ENCODE measurements at regions not wholly inside any gene's neighbourhood (a gene's known extent, or its start where the extent isn't known, plus 50 kb on each side); places are given as distances from the start of the nearest gene placed in this dataset.

DNA sequence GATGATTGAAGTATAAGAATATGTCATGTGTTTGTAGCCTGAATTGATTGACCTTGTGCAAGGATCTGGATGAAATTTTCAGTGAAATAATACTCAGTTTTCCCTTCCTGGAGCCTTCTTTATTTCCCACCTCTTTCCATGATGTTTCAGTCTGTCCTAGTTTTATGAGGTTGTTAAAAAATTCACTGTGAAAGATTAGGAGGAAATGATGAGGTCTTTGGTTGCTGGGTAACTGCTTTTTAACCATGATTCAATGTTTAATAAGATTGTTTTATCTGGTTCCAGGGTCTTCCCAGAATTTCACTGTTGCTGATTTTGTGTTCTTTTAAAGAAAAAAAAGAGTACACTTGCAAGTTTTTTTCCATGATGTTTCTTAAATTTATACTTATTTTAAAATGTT is 221.5 kb downstream of the MBL2 start:
- intact Hi-C loops (cut with micrococcal nuclease), result no loop called here
- ATAC-seq, result no peak

GRCh38 chr10:52558090-52558489 is 214.5 kb downstream of the MBL2 start:
- Mint-ChIP-seq H3K9me3 (peaks cover 0 to 8% (median 3%) of the 10 kb centered on the region in 11 donors), H3K27me3 (no peaks in the 10 kb centered on the region), H3K4me3 (no peak overlapping the region), H3K36me3 (no peaks in the 10 kb centered on the region), H3K27ac (no peak overlapping the region), H3K4me1 (no peaks in the 10 kb centered on the region)
- ChIA-PET CTCF (no interaction called here), POLR2A (no interaction called here)
- Histone ChIP-seq H3K4me3 (ENCODE audit: low read length) (no peak overlapping the region), H3K27me3 (ENCODE audit: control insufficient read depth in 2 of 2, insufficient read depth in 2 of 2, low read length in 2 of 2) (no peaks in the 10 kb centered on the region), H3K36me3 (ENCODE audit: control insufficient read depth in 2 of 3, insufficient read depth in 3 of 3, low read length in 3 of 3) (no peaks in the 10 kb centered on the region), H3K27ac (ENCODE audit: low read depth, low read length) (no peak overlapping the region), H3K4me1 (ENCODE audit: control insufficient read depth in 2 of 2, insufficient read depth in 2 of 2, low read length in 2 of 2) (no peaks in the 10 kb centered on the region), H3K9me3 (ENCODE audit: control insufficient read depth in 2 of 3, low read length in 3 of 3) (no peaks in the 10 kb centered on the region)
- ATAC-seq (no peak), DNase-seq (no peak)
- intact Hi-C loops (cut with micrococcal nuclease), result no loop called here

More for the DNA sequence above, 221.5 kb downstream of the MBL2 start:
- Histone ChIP-seq H3K27ac (ENCODE audit: low read depth, low read length) (no peak overlapping the region), H3K4me3 (ENCODE audit: low read length) (no peak overlapping the region), H3K4me1 (ENCODE audit: control insufficient read depth in 2 of 2, insufficient read depth in 2 of 2, low read length in 2 of 2) (no peaks in the 10 kb centered on the region), H3K9me3 (ENCODE audit: control insufficient read depth in 2 of 3, low read length in 3 of 3) (no peaks in the 10 kb centered on the region), H3K36me3 (ENCODE audit: control insufficient read depth in 2 of 3, insufficient read depth in 3 of 3, low read length in 3 of 3) (no peaks in the 10 kb centered on the region), H3K27me3 (ENCODE audit: control insufficient read depth in 2 of 2, insufficient read depth in 2 of 2, low read length in 2 of 2) (no peaks in the 10 kb centered on the region)
- peaks cover 0 to 10% (median 0%) of the 10 kb centered on the region in 11 donors for H3K9me3 Mint-ChIP-seq
- POLR2A ChIA-PET, result no interaction called here
- H3K4me1 Mint-ChIP-seq, result no peaks in the 10 kb centered on the region
- no peaks in the 10 kb centered on the region for H3K27me3 Mint-ChIP-seq
- H3K4me3 Mint-ChIP-seq, result no peak overlapping the region
- DNase-seq, result no peak
- H3K27ac Mint-ChIP-seq, result no peak overlapping the region
- no peaks in the 10 kb centered on the region for H3K36me3 Mint-ChIP-seq
- CTCF ChIA-PET, result no interaction called here

- no peak for DNase-seq
- Mint-ChIP-seq H3K9me3 (peaks cover 0 to 8% (median 0%) of the 10 kb centered on the region in 11 donors), H3K27ac (no peak overlapping the region), H3K4me3 (no peak overlapping the region), H3K27me3 (no peaks in the 10 kb centered on the region), H3K4me1 (no peaks in the 10 kb centered on the region), H3K36me3 (no peaks in the 10 kb centered on the region)
- Histone ChIP-seq H3K36me3 (ENCODE audit: control insufficient read depth in 2 of 3, insufficient read depth in 3 of 3, low read length in 3 of 3) (no peaks in the 10 kb centered on the region), H3K27ac (ENCODE audit: low read depth, low read length) (no peak overlapping the region), H3K4me3 (ENCODE audit: low read length) (no peak overlapping the region), H3K27me3 (ENCODE audit: control insufficient read depth in 2 of 2, insufficient read depth in 2 of 2, low read length in 2 of 2) (no peaks in the 10 kb centered on the region), H3K4me1 (ENCODE audit: control insufficient read depth in 2 of 2, insufficient read depth in 2 of 2, low read length in 2 of 2) (no peaks in the 10 kb centered on the region), H3K9me3 (ENCODE audit: control insufficient read depth in 2 of 3, low read length in 3 of 3) (no peaks in the 10 kb centered on the region)
- no peak for ATAC-seq
- intact Hi-C loops (cut with micrococcal nuclease), result no loop called here
- ChIA-PET CTCF (no interaction called here), POLR2A (no interaction called here)
Observed at GRCh38 chr10:52561322-52561721, 211.3 kb downstream of the MBL2 start.

DNA sequence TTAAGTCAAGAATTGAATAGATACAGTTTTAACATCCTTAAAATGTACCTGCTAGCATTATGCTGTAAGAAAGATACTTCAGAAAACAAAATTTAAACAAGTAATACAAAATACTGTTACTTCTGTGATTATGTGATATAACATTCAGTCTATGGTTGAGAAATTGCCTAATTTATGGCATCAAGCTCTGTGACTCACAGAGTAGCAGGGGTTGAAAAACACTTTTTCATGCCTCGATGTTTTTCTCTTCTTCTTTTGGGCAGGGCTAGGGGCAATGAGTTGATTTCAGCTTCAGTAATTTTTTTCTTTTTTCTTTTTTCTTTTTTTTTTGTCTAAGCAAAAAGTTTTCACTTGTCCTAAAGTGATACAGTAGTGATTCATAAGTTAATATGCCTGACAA is 209.2 kb downstream of the MBL2 start:
- intact Hi-C loops (cut with micrococcal nuclease), result no loop called here
- ChIA-PET POLR2A (no interaction called here), CTCF (no interaction called here)
- H3K4me3 Mint-ChIP-seq, result no peak overlapping the region
- peaks cover 0 to 8% (median 0%) of the 10 kb centered on the region in 11 donors for H3K9me3 Mint-ChIP-seq
- H3K27ac Mint-ChIP-seq, result no peak overlapping the region
- ATAC-seq, result no peak
- H3K4me1 Mint-ChIP-seq, result no peaks in the 10 kb centered on the region
- no peaks in the 10 kb centered on the region for H3K36me3 Mint-ChIP-seq
- no peak overlapping the region for H3K4me3 ChIP-seq (ENCODE audit: low read length)
- no peak for DNase-seq
- H3K9me3 ChIP-seq (ENCODE audit: control insufficient read depth in 2 of 3, low read length in 3 of 3), result no peaks in the 10 kb centered on the region
- no peak overlapping the region for H3K27ac ChIP-seq (ENCODE audit: low read depth, low read length)
- H3K4me1 ChIP-seq (ENCODE audit: control insufficient read depth in 2 of 2, insufficient read depth in 2 of 2, low read length in 2 of 2), result no peaks in the 10 kb centered on the region
- H3K27me3 Mint-ChIP-seq, result no peaks in the 10 kb centered on the region
- no peaks in the 10 kb centered on the region for H3K36me3 ChIP-seq (ENCODE audit: control insufficient read depth in 2 of 3, insufficient read depth in 3 of 3, low read length in 3 of 3)
- no peaks in the 10 kb centered on the region for H3K27me3 ChIP-seq (ENCODE audit: control insufficient read depth in 2 of 2, insufficient read depth in 2 of 2, low read length in 2 of 2)

GRCh38 chr10:52566471-52567246 is 205.9 kb downstream of the MBL2 start:
- H3K4me3 ChIP-seq (ENCODE audit: low read length), result no peak overlapping the region
- peaks cover 0 to 5% (median 0%) of the 10 kb centered on the region in 11 donors for H3K9me3 Mint-ChIP-seq
- no peak overlapping the region for H3K27ac ChIP-seq (ENCODE audit: low read depth, low read length)
- H3K4me3 Mint-ChIP-seq, result no peak overlapping the region
- DNase-seq (no peak), ATAC-seq (no peak)
- ChIA-PET CTCF (no interaction called here), POLR2A (no interaction called here)
- H3K36me3 Mint-ChIP-seq, result no peaks in the 10 kb centered on the region
- intact Hi-C loops (cut with micrococcal nuclease), result no loop called here
- H3K27me3 Mint-ChIP-seq, result no peaks in the 10 kb centered on the region
- no peaks in the 10 kb centered on the region for H3K27me3 ChIP-seq (ENCODE audit: control insufficient read depth in 2 of 2, insufficient read depth in 2 of 2, low read length in 2 of 2)
- no peaks in the 10 kb centered on the region for H3K9me3 ChIP-seq (ENCODE audit: control insufficient read depth in 2 of 3, low read length in 3 of 3)
- no peak overlapping the region for H3K27ac Mint-ChIP-seq
- H3K4me1 ChIP-seq (ENCODE audit: control insufficient read depth in 2 of 2, insufficient read depth in 2 of 2, low read length in 2 of 2), result no peaks in the 10 kb centered on the region
- no peaks in the 10 kb centered on the region for H3K36me3 ChIP-seq (ENCODE audit: control insufficient read depth in 2 of 3, insufficient read depth in 3 of 3, low read length in 3 of 3)
- H3K4me1 Mint-ChIP-seq, result no peaks in the 10 kb centered on the region

DNA sequence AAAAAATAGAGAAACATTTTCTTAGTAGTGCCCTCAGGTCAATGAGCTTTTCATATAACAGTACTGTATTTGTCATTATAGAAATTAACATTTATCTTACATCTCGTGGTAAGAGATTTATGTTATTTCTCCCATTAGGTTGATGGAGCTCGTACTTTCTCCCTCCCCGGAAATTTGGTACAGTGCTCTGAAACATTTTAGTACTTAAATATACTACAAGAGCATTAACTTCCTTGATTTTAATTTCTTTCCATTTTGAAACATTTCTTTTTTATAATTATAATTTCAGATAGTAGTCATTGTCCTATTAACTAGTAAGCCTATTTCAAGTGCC is 205.4 kb downstream of the MBL2 start:
- H3K4me3 ChIP-seq (ENCODE audit: low read length), result no peak overlapping the region
- no peaks in the 10 kb centered on the region for H3K4me1 ChIP-seq (ENCODE audit: control insufficient read depth in 2 of 2, insufficient read depth in 2 of 2, low read length in 2 of 2)
- H3K4me1 Mint-ChIP-seq, result no peaks in the 10 kb centered on the region
- peaks cover 0 to 5% (median 0%) of the 10 kb centered on the region in 11 donors for H3K9me3 Mint-ChIP-seq
- no peaks in the 10 kb centered on the region for H3K36me3 ChIP-seq (ENCODE audit: control insufficient read depth in 2 of 3, insufficient read depth in 3 of 3, low read length in 3 of 3)
- H3K9me3 ChIP-seq (ENCODE audit: control insufficient read depth in 2 of 3, low read length in 3 of 3), result no peaks in the 10 kb centered on the region
- intact Hi-C loops (cut with micrococcal nuclease), result no loop called here
- ChIA-PET CTCF (no interaction called here), POLR2A (no interaction called here)
- H3K27ac ChIP-seq (ENCODE audit: low read depth, low read length), result no peak overlapping the region
- DNase-seq (no peak), ATAC-seq (no peak)
- no peaks in the 10 kb centered on the region for H3K27me3 Mint-ChIP-seq
- no peaks in the 10 kb centered on the region for H3K27me3 ChIP-seq (ENCODE audit: control insufficient read depth in 2 of 2, insufficient read depth in 2 of 2, low read length in 2 of 2)
- H3K36me3 Mint-ChIP-seq, result no peaks in the 10 kb centered on the region
- H3K27ac Mint-ChIP-seq, result no peak overlapping the region
- no peak overlapping the region for H3K4me3 Mint-ChIP-seq

DNA sequence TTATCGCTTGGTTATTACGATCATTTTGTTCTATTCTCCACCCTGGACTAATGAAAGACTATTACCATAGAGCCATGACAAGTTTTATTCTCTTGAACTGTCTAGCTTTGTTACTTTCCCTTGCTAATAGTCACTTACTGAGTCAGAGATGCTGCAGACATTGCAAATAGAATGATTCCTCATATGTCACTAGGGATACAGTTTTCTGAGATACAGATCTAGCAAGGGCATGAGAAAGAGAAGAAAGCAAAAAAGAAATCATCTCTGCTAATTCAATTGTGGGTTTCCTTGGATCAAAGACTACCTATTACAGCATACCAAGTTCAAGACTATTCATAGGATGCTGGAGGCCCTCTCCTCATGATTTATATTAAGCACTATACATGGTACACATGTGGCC is 204.3 kb downstream of the MBL2 start:
- H3K36me3 Mint-ChIP-seq, result no peaks in the 10 kb centered on the region
- Histone ChIP-seq H3K27me3 (ENCODE audit: control insufficient read depth in 2 of 2, insufficient read depth in 2 of 2, low read length in 2 of 2) (no peaks in the 10 kb centered on the region), H3K4me1 (ENCODE audit: control insufficient read depth in 2 of 2, insufficient read depth in 2 of 2, low read length in 2 of 2) (no peaks in the 10 kb centered on the region), H3K27ac (ENCODE audit: low read depth, low read length) (no peak overlapping the region), H3K9me3 (ENCODE audit: control insufficient read depth in 2 of 3, low read length in 3 of 3) (no peaks in the 10 kb centered on the region), H3K36me3 (ENCODE audit: control insufficient read depth in 2 of 3, insufficient read depth in 3 of 3, low read length in 3 of 3) (no peaks in the 10 kb centered on the region), H3K4me3 (ENCODE audit: low read length) (no peak overlapping the region)
- H3K4me3 Mint-ChIP-seq, result no peak overlapping the region
- ATAC-seq (no peak), DNase-seq (no peak)
- intact Hi-C loops (cut with micrococcal nuclease), result no loop called here
- ChIA-PET POLR2A (no interaction called here), CTCF (no interaction called here)
- H3K4me1 Mint-ChIP-seq, result no peaks in the 10 kb centered on the region
- no peak overlapping the region for H3K27ac Mint-ChIP-seq
- H3K9me3 Mint-ChIP-seq, result peaks cover 0 to 5% (median 0%) of the 10 kb centered on the region in 11 donors
- H3K27me3 Mint-ChIP-seq, result no peaks in the 10 kb centered on the region
